Activated CD4-positive, alpha-beta T cell treated with anti-CD3 and anti-CD28 coated beads, Interleukin-2, amount 50 U/mL, for 16 hours (primary cell): ENCODE measurements at regions not wholly inside any gene's neighbourhood (a gene's known extent, or its start where the extent isn't known, plus 50 kb on each side); places are given as distances from the start of the nearest gene placed in this dataset.
A peak's percentile ranks its signal among the peaks of the same experiment; 100 is the strongest.
"Not testable (repeated sequence)": the region's sequence is repeated elsewhere in the genome, so short reads cannot be mapped to it uniquely, and the experiment has no call there.

Experiments
- DNase-seq: peaks from one replicate; pipeline ENCODE4 v3.0.0-alpha.2; 2020

DNA sequence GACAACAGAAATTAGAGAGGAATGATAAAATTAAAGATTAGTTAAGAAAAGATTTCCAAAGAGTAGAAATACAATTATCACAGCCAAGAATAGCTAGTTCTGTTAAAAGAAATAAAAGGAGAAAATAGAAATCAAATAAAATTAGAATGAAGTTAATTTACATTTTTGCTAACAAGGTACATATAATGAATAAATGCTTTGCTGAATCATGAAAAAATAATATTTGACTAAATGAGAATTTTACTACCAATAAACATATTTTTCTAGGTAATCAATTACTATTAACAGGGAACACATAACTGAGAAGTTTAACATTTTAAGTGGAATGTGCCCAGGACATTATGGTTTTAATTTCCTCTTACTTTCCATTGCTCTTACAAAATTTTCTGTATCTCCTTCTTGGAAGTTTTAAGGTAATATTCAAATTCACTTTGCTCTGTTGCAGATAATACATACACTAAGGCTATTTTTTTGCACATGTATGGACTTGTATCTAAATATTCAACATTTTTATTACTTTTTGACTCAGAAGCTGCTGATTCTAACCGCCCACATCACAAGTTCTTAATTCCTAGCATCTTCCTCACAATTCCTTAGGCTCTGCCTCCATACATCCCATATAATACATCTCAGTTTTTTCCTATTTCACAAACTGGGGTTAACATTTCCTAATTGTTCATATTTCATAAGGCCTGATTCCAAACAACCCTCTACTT, 870.7 kb upstream of the INTU start:
- DNase-seq: no peak

- DNase-seq: no peak
Observed at GRCh38 chr4:126762663-126763247, 870.0 kb upstream of the INTU start.

GRCh38 chr4:126766241-126766640, 866.5 kb upstream of the INTU start:
- no peak for DNase-seq

DNA sequence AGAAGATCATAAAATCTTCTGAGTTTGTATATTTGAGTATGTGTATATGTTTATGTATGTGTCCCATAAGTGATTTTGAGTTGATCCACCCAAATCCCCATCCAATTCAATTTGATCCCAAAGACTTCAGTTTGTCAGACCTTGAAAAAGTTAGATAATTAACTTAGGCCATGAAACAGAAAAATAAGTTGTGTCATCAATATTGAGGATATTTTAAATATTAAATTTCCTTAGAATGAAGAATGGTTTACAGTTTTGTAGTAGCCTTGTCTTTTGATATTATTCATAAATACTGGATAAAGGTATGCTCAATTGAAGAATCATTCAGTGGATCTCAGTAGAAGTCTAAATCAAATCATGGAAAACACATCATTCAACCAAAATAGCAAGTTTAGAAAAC, 864.4 kb upstream of the INTU start:
- no peak for DNase-seq

DNA sequence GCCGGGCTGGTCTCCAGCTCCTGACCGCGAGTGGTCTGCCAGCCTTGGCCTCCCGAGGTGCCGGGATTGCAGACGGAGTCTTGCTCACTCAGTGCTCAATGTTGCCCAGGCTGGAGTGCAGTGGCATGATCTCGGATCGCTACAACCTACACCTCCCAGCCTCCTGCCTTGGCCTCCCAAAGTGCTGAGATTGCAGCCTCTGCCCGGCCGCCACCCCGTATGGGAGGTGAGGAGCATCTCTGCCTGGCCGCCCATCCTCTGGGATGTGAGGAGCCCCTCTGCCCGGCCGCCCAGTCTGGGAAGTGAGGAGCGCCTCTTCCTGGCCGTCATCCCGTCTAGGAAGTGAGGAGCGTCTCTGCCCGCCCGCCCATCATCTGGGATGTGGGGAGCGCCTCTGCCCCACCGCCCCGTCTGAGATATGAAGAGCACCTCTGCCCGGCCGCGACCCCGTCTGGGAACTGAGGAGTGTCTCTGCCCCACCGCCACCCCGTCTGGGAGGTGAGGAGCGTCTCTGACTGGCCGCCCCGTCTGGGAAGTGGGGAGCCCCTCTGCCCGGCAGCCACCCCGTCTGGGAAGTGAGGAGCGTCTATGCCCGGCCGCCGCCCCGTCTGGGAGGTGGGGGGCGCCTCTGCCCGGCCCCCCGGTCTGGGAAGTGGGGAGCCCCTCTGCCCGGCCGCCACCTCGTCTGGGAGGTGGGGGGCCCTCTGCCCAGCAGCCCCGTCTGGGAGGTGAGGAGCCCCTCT, 861.8 kb upstream of the INTU start:
- DNase-seq: not testable (repeated sequence)

GRCh38 chr4:126771618-126772017, 861.1 kb upstream of the INTU start:
- DNase-seq: not testable (repeated sequence)

- no peak for DNase-seq
Observed at GRCh38 chr4:126772662-126773061, 860.1 kb upstream of the INTU start.

GRCh38 chr4:126775485-126776106, 857.2 kb upstream of the INTU start:
- no peak for DNase-seq

GRCh38 chr4:126776361-126776760, 856.4 kb upstream of the INTU start:
- DNase-seq: no peak

- peak; percentile 5 for DNase-seq
Observed at GRCh38 chr4:126777649-126778048, 855.1 kb upstream of the INTU start.

- DNase-seq: peak; percentile 41
Observed at GRCh38 chr4:126778348-126778747, 854.4 kb upstream of the INTU start.

GRCh38 chr4:126779001-126779400, 853.8 kb upstream of the INTU start:
- DNase-seq: no peak

DNA sequence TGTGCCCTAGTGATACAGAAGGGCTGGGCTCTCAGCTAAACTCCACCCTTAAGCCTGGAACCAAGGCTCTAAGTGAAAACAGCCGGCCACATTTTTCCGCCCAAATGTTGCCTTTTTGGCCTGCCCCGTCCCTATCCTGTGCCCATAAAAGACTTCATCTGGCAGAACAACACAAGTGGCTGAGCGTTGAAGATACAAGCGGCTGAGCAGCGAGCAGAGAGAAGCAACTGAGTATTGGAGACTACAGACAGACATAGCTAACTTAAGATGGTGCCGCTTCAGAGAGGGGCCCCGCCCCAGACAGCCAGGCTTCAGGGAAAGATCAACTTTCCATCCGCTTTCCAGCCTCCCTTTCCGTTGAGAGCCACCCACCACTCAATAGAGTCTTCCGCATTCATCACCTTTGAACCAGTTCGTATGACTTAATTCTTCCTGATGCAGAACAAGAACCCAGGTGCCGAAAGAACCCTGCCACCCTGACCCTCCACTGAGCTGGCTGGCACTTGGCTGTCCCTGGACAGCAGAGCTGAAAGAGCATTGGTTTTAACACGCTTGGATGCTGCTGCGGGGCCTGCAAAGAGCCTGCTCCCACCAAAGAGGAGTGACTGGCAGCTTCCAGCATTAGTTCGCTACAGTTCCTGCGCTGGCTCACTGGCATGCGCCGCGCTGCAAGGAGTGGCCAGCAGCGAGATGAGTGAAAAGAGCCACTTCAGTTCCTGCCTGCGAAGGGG, 853.2 kb upstream of the INTU start:
- DNase-seq: no peak

- DNase-seq: no peak
Observed at GRCh38 chr4:126783191-126783590, 849.6 kb upstream of the INTU start.

DNA sequence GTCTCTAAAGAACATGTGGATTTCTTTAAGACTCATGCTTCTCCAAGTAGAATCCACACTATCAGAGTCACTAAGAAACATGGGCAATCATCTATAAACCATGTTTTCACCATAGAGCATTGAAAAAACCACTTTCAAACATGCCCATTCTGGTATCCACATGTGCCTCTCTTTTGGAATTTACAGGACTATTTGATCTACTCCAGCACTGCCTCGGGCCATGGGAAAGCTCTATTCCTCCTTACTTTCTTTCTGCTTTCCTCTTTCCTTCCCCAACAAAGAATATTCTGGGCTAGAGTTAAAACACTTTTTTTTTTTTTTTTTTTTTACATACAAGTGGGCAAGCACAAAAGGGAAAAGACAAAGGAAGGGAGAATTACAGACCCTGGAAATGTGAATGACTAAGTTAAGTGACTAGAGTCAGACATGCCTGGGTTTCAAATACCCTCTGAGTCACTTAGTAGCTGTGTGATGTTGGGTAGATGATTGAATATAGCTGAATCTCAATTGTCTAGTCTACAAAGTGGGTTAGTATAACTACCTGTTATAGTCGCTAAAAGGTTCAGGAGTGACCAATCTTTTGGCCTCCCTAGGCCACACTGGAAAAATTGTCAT, 847.7 kb upstream of the INTU start:
- DNase-seq: no peak

GRCh38 chr4:126790633-126791032, 842.1 kb upstream of the INTU start:
- DNase-seq: no peak

DNA sequence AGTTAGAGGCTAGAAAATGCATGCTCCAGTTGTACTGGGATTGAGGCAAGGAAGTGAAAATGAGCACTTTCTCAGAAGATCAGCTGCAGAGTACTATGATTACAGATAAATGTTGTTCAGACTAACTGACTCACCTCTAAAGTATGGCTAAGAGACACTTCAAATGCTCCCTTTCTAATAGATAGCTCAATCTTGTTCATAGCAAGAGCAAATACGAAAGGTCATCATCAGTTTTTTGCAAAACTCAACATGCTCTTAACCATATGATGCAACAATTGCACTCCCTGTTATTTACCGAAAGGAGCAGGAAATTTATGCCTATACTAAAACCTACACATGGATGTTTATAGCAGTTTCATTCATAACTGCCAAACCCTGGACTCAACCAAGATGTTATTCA, 838.4 kb upstream of the INTU start:
- DNase-seq: no peak

DNA sequence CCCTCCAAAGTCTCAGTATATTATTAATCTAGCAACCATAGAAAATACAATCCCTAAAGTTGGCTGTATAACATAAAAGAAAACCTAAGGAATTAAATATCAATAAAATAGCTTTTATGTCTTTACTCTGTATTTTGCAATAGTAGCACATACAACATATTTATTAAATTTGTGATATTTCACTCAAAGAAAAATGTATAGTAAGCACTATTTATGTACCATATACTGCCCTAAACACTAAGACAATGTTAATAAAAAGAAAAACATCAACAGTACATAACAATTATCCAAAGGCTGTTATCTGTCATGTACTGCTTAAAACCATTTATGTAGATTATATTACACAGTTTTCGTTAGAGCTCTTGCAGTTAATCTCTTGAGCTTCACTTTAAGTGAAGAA, 834.5 kb upstream of the INTU start:
- no peak for DNase-seq

GRCh38 chr4:126799416-126799815, 833.3 kb upstream of the INTU start:
- no peak for DNase-seq

DNA sequence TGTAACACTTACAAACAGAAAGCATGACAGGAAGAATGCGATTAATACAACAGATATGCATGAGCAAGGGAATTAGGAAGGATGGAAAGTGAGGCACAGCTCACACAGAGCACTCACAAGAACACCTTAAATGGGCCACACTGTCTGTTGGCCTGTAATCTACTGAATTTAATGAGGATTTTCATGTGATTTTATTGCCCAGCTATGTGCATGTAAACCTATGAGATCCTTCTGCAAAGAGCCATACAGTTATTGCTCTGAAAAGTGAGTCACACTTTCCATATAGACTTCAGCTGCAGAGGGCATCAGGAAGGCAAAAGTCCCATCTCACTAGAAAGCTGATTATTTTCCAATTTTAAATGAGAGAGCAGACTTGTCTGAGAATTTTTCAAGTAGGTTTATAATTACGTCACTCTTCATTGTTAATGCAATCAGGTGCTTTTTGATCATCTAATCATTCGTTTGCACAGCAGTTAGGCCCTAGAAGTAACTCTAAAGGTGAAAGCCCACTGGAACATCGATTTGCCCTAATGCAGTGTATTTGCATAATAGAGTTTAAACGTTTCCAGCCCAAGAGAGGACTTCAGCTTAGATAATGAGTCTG, 832.7 kb upstream of the INTU start:
- no peak for DNase-seq

- no peak for DNase-seq
Observed at GRCh38 chr4:126800575-126801141, 832.1 kb upstream of the INTU start.

GRCh38 chr4:126807132-126807531, 825.6 kb upstream of the INTU start:
- DNase-seq: no peak
